Caco-2 (cell line): ENCODE measurements at regions not wholly inside any gene's neighbourhood (a gene's known extent, or its start where the extent isn't known, plus 50 kb on each side); places are given as distances from the start of the nearest gene placed in this dataset.

Experiments
- BruUV-seq: library from RNA; stranded (reverse); fragments of 400-500 nt; replicated peaks from 2 replicates; lab custom pipeline; 2021; lab: Mats Ljungman, UMichigan
- CTCF ChIA-PET: fragments of 300-600 bp; sonication (Branson Sonifier 250); formaldehyde crosslinking; loops from one replicate; lab custom pipeline; 2022; ENCODE audit warnings: antibody characterized with exemption; lab: Charles Lee
- POLR2A ChIA-PET: fragments of 300-600 bp; sonication (Branson Sonifier 250); formaldehyde crosslinking; loops from one replicate; lab custom pipeline; 2022; ENCODE audit warnings: antibody characterized with exemption; lab: Charles Lee
- DNase-seq, 2 experiments: peaks; one replicate each; pipeline versions ENCODE4 v3.0.0 to v3.0.0-alpha.2; 2020 to 2022
- H3K27me3 ChIP-seq: replicated peaks from 2 replicates; pipeline ENCODE4 v1.6.0; 2011; ENCODE audit warnings: low read length; ENCODE audit not compliant: control insufficient read depth, insufficient read depth
- H3K36me3 ChIP-seq: 2 replicates; pipeline ENCODE4 v1.5.1; 2011; ENCODE audit warnings: low read length; ENCODE audit not compliant: control insufficient read depth, insufficient read depth
- H3K4me1 ChIP-seq: fragments of 250-450 bp; sonication (Bioruptor Pico); 2 replicates; pipeline ENCODE4 v1.5.1; 2020; ENCODE audit warnings: mild to moderate bottlenecking
- H3K4me3 ChIP-seq: 2 replicates; pipeline ENCODE4 v1.5.1; 2011; ENCODE audit warnings: low read depth, mild to moderate bottlenecking, control low read depth, low read length
- H3K9me3 ChIP-seq: fragments of 250-450 bp; sonication (Bioruptor Pico); 2 replicates; pipeline ENCODE4 v1.5.1; 2020; ENCODE audit warnings: mild to moderate bottlenecking, moderate library complexity
- H3K27ac Mint-ChIP-seq: one replicate; pipeline ENCODE4 v1.8.0; 2022; ENCODE audit warnings: mixed read lengths; ENCODE audit not compliant: unreplicated experiment
- H3K27me3 Mint-ChIP-seq: one replicate; pipeline ENCODE4 v1.8.0; 2022; ENCODE audit warnings: mixed read lengths; ENCODE audit not compliant: insufficient read depth, unreplicated experiment
- H3K36me3 Mint-ChIP-seq: one replicate; pipeline ENCODE4 v1.8.0; 2022; ENCODE audit warnings: mild to moderate bottlenecking, mixed read lengths; ENCODE audit not compliant: insufficient read depth, unreplicated experiment
- H3K4me1 Mint-ChIP-seq: one replicate; pipeline ENCODE4 v1.8.0; 2022; ENCODE audit warnings: low read depth, mixed read lengths; ENCODE audit not compliant: unreplicated experiment
- H3K4me3 Mint-ChIP-seq: one replicate; pipeline ENCODE4 v1.8.0; 2022; ENCODE audit warnings: mild to moderate bottlenecking, moderate library complexity, mixed read lengths; ENCODE audit not compliant: unreplicated experiment
- H3K9me3 Mint-ChIP-seq: one replicate; pipeline ENCODE4 v1.8.0; 2022; ENCODE audit warnings: mixed read lengths; ENCODE audit not compliant: unreplicated experiment
- CTCF ChIP-seq, 2 experiments: fragments of 200-600 bp in 1 of 2; IDR thresholded peaks; 1 replicate in 1 of 2; 2 replicates in 1 of 2; pipeline versions ENCODE4 v1.5.1 to v1.8.0; 2011 to 2022; ENCODE audit warnings: antibody characterized with exemption in 1 of 2, control low read depth in 1 of 2, inconsistent platforms in 1 of 2, low read depth in 1 of 2, low read length in 1 of 2, mild to moderate bottlenecking in 1 of 2, moderate library complexity in 1 of 2; ENCODE audit not compliant: insufficient read depth in 1 of 2, severe bottlenecking in 1 of 2, unreplicated experiment in 1 of 2
- intact Hi-C: fragments of 100-400 bp; cut with micrococcal nuclease; formaldehyde crosslinking; loops from one replicate; pipeline ENCODE4 v1.10.0; 2022; ENCODE audit not compliant: unreplicated experiment

GRCh38 chr7:108973075-108973474 lies 403.4 kb downstream of the DNAJB9 start:
- Histone ChIP-seq H3K27me3 (no peaks in the 10 kb centered on the region; the same call in 1 of the 2 replicates), H3K9me3 (no peaks in the 10 kb centered on the region), H3K4me3 (no peak overlapping the region), H3K36me3 (no peaks in the 10 kb centered on the region), H3K4me1 (0 out of 2 replicates have a peak, but pooled peaks cover 4% of the 10 kb centered on the region)
- no TSS peak for BruUV-seq
- ChIA-PET CTCF (interaction anchor here (0.6 to 1.7 kb wide), 3 partner anchors 19 to 260 kb away, joined by 3 to 6 read pairs (median 3); no protein-coding TSS in a partner anchor), POLR2A (no interaction called here)
- Mint-ChIP-seq H3K4me3 (no peak overlapping the region), H3K27me3 (no peaks in the 10 kb centered on the region), H3K4me1 (peaks cover 12% of the 10 kb centered on the region), H3K9me3 (no peaks in the 10 kb centered on the region), H3K36me3 (no peaks in the 10 kb centered on the region), H3K27ac (no peak overlapping the region)
- intact Hi-C loops = loop anchor here (1.0 to 10.0 kb wide), 5 partner anchors 120 to 372 kb away; no protein-coding TSS in a partner anchor
- DNase-seq = peak in 1 of 2 experiments; percentile 43
- peak; percentile 29 to 48 for TF ChIP-seq CTCF (IDR thresholded peaks at IDR 0.05; ENCODE audit: insufficient read depth in 1 of 2, low read depth in 1 of 2, low read length in 1 of 2, severe bottlenecking in 1 of 2, unreplicated experiment in 1 of 2)

GRCh38 chr7:108974641-108975040 lies 405.0 kb downstream of the DNAJB9 start:
- no peak overlapping the region for H3K27ac Mint-ChIP-seq
- H3K9me3 Mint-ChIP-seq = peaks cover 10% of the 10 kb centered on the region
- H3K4me3 Mint-ChIP-seq = no peak overlapping the region
- H3K9me3 ChIP-seq = no peaks in the 10 kb centered on the region
- 0 out of 2 replicates have a peak, but pooled peaks cover 4% of the 10 kb centered on the region for H3K4me1 ChIP-seq
- H3K36me3 Mint-ChIP-seq = no peaks in the 10 kb centered on the region
- H3K36me3 ChIP-seq = no peaks in the 10 kb centered on the region
- no TSS peak for BruUV-seq
- ChIA-PET CTCF (interaction anchor here (1.1 kb wide), 1 partner anchor 426 kb away, joined by 3 read pairs; no protein-coding TSS in a partner anchor), POLR2A (no interaction called here)
- H3K4me1 Mint-ChIP-seq = peaks cover 12% of the 10 kb centered on the region
- no peak overlapping the region for H3K4me3 ChIP-seq
- intact Hi-C loops = loop anchor here (10.0 kb wide), 1 partner anchor 230 kb away; no protein-coding TSS in a partner anchor
- no peaks in the 10 kb centered on the region; the same call in 1 of the 2 replicates for H3K27me3 ChIP-seq
- no peak for TF ChIP-seq CTCF (IDR thresholded peaks at IDR 0.05; ENCODE audit: insufficient read depth in 1 of 2, low read depth in 1 of 2, low read length in 1 of 2, severe bottlenecking in 1 of 2, unreplicated experiment in 1 of 2)
- DNase-seq = no peak
- no peaks in the 10 kb centered on the region for H3K27me3 Mint-ChIP-seq

GRCh38 chr7:108985037-108985436 lies 415.4 kb downstream of the DNAJB9 start:
- no peaks in the 10 kb centered on the region for H3K27me3 Mint-ChIP-seq
- H3K27ac Mint-ChIP-seq = no peak overlapping the region
- no peaks in the 10 kb centered on the region for H3K4me1 Mint-ChIP-seq
- no peak for DNase-seq
- no peaks in the 10 kb centered on the region for H3K36me3 ChIP-seq
- intact Hi-C loops = no loop called here
- no peak overlapping the region for H3K4me3 Mint-ChIP-seq
- no peaks in the 10 kb centered on the region for H3K4me1 ChIP-seq
- TF ChIP-seq CTCF (IDR thresholded peaks at IDR 0.05; ENCODE audit: insufficient read depth in 1 of 2, low read depth in 1 of 2, low read length in 1 of 2, severe bottlenecking in 1 of 2, unreplicated experiment in 1 of 2) = no peak
- ChIA-PET POLR2A (no interaction called here), CTCF (no interaction called here)
- H3K4me3 ChIP-seq = no peak overlapping the region
- no peaks in the 10 kb centered on the region for H3K27me3 ChIP-seq
- peaks cover 13% of the 10 kb centered on the region for H3K9me3 Mint-ChIP-seq
- no peaks in the 10 kb centered on the region for H3K9me3 ChIP-seq
- no peaks in the 10 kb centered on the region for H3K36me3 Mint-ChIP-seq
- no TSS peak for BruUV-seq
